Upper lobe of left lung (tissue), 4 donors: ENCODE measurements at regions not wholly inside any gene's neighbourhood (a gene's known extent, or its start where the extent isn't known, plus 50 kb on each side); places are given as distances from the start of the nearest gene placed in this dataset.

Experiments used
- POLR2A ChIP-seq, 4 donors: fragments of 450-650 bp; IDR thresholded peaks; one replicate each; pipeline ENCODE4 v1.5.1; 2016 to 2017; ENCODE audit warnings: antibody characterized with exemption in 4 of 4, mild to moderate bottlenecking in 2 of 4
- POLR2AphosphoS5 ChIP-seq, 2 donors: sonication (generic); formaldehyde crosslinking; IDR thresholded peaks; one replicate each; pipeline ENCODE4 v1.5.1; 2017; ENCODE audit warnings: antibody characterized with exemption in 2 of 2

DNA sequence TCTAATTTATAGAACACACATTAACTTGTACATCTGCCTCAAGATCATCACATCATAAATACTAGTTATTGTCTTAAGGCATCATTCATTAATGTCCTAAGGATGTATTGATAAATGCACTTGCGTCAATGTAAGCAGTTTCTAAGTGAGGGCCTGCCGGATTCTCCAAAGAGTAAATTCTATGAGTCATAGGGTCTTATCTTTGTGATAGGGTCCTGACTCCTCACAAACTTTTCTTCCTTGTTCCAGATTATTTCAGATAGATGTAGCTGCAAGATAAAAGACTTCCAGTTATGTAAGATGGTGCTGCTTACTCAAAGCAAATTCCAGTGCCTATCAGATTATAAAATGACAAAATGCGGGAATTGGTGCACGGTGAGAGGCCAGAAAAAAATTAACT, 315.0 kb upstream of the SLC39A10 start:
- TF ChIP-seq POLR2A (IDR thresholded peaks at IDR 0.05) (no peak), POLR2AphosphoS5 (IDR thresholded peaks at IDR 0.05) (no peak)
